Liver (tissue), 3 donors: ENCODE measurements at regions not wholly inside any gene's neighbourhood (a gene's known extent, or its start where the extent isn't known, plus 50 kb on each side); places are given as distances from the start of the nearest gene placed in this dataset.

ENCODE experiments used
- ATF3 ChIP-seq: IDR thresholded peaks from 2 replicates; pipeline ENCODE4 v1.6.1; 2016; ENCODE audit warnings: antibody characterized with exemption
- CTCF ChIP-seq: fragments of 150-350 bp; IDR thresholded peaks from 2 replicates; pipeline ENCODE4 v1.5.1; 2017; ENCODE audit warnings: improper control_type of control experiment, low read depth, low read length; ENCODE audit not compliant: missing input control
- EGR1 ChIP-seq, 2 donors: IDR thresholded peaks; 2 replicates each; pipeline ENCODE4 v1.6.1; 2016 to 2018; ENCODE audit warnings: antibody characterized with exemption in 2 of 2, low read depth in 2 of 2
- GABPA ChIP-seq, 2 donors: IDR thresholded peaks in 1 of 2; conservative IDR thresholded peaks in 1 of 2; 2 replicates each; pipeline ENCODE4 v1.6.1; 2016; ENCODE audit warnings: antibody characterized with exemption in 2 of 2, mild to moderate bottlenecking in 1 of 2, moderate library complexity in 1 of 2
- JUND ChIP-seq, 2 donors: IDR thresholded peaks; 2 replicates each; pipeline ENCODE4 v1.6.1; 2016; ENCODE audit warnings: antibody characterized with exemption in 2 of 2
- MAX ChIP-seq: IDR thresholded peaks from 2 replicates; pipeline ENCODE4 v1.6.1; 2016; ENCODE audit warnings: antibody characterized with exemption
- NR2F2 ChIP-seq: IDR thresholded peaks from 2 replicates; pipeline ENCODE4 v1.6.1; 2016; ENCODE audit warnings: antibody characterized with exemption
- RAD21 ChIP-seq, 2 donors: IDR thresholded peaks; 2 replicates each; pipeline ENCODE4 v1.6.1; 2016; ENCODE audit warnings: antibody characterized with exemption in 2 of 2, mild to moderate bottlenecking in 2 of 2
- REST ChIP-seq: IDR thresholded peaks from 2 replicates; pipeline ENCODE4 v1.6.1; 2016; ENCODE audit warnings: antibody characterized with exemption, mild to moderate bottlenecking
- SP1 ChIP-seq: IDR thresholded peaks from 2 replicates; pipeline ENCODE4 v1.6.1; 2018; ENCODE audit warnings: antibody characterized with exemption, mild to moderate bottlenecking
- TAF1 ChIP-seq: conservative IDR thresholded peaks from 2 replicates; pipeline ENCODE4 v1.6.1; 2016; ENCODE audit warnings: antibody characterized with exemption, mild to moderate bottlenecking
- YY1 ChIP-seq: IDR thresholded peaks from 2 replicates; pipeline ENCODE4 v1.6.1; 2016; ENCODE audit warnings: antibody characterized with exemption, mild to moderate bottlenecking
- ZBTB33 ChIP-seq: IDR thresholded peaks from 2 replicates; pipeline ENCODE4 v1.6.1; 2016; ENCODE audit warnings: antibody characterized with exemption
- donor health status: healthy.
- donor health status: healthy.

- TF ChIP-seq CTCF, result no peak
- no peak for TF ChIP-seq ATF3
- no peak for TF ChIP-seq TAF1
- TF ChIP-seq EGR1 (IDR thresholded peaks at IDR 0.05; ENCODE audit: low read depth in 2 of 2), result no peak
- no peak for TF ChIP-seq ZBTB33
- TF ChIP-seq RAD21 (IDR thresholded peaks at IDR 0.05), result no peak
- TF ChIP-seq NR2F2, result no peak
- TF ChIP-seq MAX, result no peak
- TF ChIP-seq REST, result no peak
- no peak for TF ChIP-seq GABPA (IDR thresholded peaks at IDR 0.05 in 1 of 2, conservative IDR thresholded peaks at IDR 0.05 in 1 of 2)
- TF ChIP-seq SP1, result no peak
- TF ChIP-seq JUND (IDR thresholded peaks at IDR 0.05), result no peak
- no peak for TF ChIP-seq YY1
Measured at GRCh38 chr6:6085928-6086668, 79.4 kb upstream of the NRN1 start.
